22Rv1 (cell line): ENCODE measurements at regions not wholly inside any gene's neighbourhood (a gene's known extent, or its start where the extent isn't known, plus 50 kb on each side); places are given as distances from the start of the nearest gene placed in this dataset.

Experiments used
- H3K27ac ChIP-seq: fragments of 450-650 bp; 2 replicates; pipeline ENCODE4 v1.5.1; 2017
- ZFX ChIP-seq: fragments of 450-650 bp; IDR thresholded peaks from 2 replicates; pipeline ENCODE4 v1.6.1; 2017; ENCODE audit warnings: antibody characterized with exemption, borderline replicate concordance
- TF ChIP-seq, protein P1 (sequence below): fragments of 450-650 bp; IDR thresholded peaks from 2 replicates; pipeline ENCODE4 v1.5.1; 2017; ENCODE audit warnings: mild to moderate bottlenecking

DNA sequence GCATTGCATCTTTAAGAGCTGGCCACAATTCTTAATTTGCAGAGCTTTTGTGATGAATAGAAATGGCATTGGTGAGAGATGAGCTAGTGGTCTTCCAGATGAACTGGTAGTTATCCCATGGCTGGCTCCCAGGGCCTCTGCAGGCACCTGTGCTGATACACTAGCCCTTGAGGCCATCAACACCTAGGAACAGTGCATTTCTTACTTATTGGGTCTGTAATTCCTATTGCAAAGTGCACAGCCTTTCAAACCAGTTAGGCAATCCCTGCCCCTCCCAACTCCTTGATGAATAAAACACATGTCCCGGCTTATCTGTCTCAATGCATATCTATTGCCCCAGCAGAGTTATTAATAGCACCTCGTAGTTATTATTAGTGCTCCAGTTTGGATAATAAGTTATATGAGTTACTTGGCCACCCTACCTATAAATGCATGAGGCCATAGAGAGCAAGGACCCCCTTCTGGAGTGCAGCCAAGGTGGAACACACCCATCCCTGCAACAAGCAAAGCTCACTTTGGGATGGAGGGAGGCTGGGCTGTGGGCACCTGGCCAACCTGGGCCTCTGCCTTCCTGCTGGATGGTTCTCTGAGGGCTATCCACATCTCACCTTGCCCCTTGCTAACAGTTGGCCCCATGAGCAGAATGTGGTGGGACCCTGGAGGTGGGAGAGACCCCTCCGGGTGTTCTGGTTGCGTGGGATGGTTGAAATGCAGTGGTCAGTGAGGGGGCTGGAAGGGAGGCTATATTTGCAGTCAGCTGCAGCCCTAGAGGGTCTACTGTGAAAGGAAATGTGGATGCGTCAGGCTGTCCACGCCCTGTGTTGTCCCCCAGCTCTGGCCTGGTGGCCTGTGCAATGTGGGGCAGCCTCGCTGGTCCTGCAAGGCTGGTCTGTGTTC lies 455.9 kb upstream of the HS6ST1 start:
- H3K27ac ChIP-seq: no peak overlapping the region
- no peak for TF ChIP-seq ZFX
- TF ChIP-seq, protein P1, sequence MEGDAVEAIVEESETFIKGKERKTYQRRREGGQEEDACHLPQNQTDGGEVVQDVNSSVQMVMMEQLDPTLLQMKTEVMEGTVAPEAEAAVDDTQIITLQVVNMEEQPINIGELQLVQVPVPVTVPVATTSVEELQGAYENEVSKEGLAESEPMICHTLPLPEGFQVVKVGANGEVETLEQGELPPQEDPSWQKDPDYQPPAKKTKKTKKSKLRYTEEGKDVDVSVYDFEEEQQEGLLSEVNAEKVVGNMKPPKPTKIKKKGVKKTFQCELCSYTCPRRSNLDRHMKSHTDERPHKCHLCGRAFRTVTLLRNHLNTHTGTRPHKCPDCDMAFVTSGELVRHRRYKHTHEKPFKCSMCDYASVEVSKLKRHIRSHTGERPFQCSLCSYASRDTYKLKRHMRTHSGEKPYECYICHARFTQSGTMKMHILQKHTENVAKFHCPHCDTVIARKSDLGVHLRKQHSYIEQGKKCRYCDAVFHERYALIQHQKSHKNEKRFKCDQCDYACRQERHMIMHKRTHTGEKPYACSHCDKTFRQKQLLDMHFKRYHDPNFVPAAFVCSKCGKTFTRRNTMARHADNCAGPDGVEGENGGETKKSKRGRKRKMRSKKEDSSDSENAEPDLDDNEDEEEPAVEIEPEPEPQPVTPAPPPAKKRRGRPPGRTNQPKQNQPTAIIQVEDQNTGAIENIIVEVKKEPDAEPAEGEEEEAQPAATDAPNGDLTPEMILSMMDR: no peak

DNA sequence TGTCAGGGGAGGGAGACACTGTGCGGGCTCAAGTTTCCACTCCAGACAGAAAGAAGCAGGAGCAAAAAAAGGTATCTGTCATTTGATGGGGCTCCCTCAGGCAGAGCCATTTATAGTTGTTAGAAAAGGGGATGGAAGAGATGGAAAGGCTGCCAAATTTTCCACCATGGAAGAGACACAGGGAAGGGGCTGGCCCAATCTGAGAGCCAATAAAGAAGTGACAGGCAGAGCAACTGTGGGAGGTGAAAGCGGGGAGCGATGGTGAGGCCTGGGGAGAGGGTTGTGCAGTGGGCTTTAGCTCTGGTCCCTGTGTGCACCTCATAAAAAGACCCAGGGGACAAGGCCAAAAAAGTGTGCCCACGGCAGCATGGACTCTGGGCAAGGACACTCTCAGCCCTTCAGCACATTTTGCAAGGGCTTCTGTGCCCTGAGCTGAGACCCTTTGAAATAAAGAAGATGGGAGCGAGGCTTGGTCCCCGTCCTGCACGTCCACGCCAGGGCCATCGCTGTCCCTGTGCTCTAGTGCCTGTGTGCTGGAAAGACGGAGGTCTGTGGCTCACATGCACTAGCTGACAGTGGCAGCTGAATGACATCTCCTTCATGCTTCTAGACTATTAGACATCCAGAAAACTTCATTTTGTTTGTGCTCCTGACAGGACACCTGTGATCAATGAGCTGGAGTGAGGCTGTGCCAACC lies 456.7 kb upstream of the HS6ST1 start:
- no peak overlapping the region for H3K27ac ChIP-seq
- TF ChIP-seq, protein P1: no peak
- TF ChIP-seq ZFX: no peak

DNA sequence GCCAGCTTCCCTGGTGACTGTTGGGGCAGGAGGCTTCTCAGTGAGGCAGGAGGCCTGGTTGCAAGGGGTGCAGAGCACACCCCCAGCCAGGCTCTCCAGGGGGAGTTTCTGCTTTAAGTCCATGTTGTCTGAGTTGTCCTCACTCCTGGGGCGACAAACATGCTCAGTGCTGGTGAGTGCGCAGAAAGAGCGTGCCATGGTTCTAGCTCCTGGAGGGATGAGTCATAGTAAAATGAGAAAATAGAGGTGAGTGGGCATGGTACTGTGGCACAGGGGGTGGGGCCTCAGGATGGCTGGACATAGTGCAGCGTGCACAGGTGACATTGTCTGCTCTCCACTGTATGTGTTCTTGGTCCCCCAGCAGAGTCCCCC lies 457.2 kb upstream of the HS6ST1 start:
- TF ChIP-seq, protein P1: no peak
- TF ChIP-seq ZFX: no peak
- H3K27ac ChIP-seq: no peak overlapping the region

DNA sequence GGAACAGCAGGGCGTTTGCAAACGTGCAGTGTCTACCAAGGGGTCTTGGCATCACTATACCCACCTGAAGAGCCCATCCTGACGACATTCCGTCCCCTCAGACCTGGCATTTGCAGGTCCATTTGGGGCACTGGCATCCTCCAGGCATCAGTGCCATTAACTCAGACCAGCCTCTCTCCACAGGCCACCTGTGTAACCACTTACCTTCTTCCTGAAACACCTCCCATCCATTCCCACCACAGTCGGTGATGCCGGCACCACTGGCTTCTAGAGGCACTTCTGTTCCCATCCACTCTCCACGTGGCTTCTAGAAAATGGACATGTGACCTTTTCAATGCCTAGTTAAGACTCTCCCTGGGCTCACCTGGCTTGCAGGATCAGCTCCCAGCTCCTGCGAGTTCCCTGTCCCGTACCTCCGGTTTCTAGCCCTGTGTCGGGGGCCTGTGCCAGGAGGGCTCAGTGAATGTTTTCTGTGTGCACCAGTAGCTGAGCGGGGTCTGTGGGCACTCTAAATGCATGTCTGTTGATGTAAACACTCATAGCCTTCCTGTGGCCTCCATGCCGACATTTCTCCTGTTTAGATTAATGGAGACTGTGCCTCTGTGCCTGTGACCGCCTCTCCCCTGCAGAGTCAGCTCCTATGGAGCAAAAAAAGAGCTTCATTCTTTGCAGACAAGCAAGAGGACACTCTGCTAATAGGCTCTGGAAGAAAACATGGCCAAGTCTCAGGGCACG lies 458.0 kb upstream of the HS6ST1 start:
- TF ChIP-seq ZFX: no peak
- TF ChIP-seq, protein P1: no peak
- no peak overlapping the region for H3K27ac ChIP-seq

DNA sequence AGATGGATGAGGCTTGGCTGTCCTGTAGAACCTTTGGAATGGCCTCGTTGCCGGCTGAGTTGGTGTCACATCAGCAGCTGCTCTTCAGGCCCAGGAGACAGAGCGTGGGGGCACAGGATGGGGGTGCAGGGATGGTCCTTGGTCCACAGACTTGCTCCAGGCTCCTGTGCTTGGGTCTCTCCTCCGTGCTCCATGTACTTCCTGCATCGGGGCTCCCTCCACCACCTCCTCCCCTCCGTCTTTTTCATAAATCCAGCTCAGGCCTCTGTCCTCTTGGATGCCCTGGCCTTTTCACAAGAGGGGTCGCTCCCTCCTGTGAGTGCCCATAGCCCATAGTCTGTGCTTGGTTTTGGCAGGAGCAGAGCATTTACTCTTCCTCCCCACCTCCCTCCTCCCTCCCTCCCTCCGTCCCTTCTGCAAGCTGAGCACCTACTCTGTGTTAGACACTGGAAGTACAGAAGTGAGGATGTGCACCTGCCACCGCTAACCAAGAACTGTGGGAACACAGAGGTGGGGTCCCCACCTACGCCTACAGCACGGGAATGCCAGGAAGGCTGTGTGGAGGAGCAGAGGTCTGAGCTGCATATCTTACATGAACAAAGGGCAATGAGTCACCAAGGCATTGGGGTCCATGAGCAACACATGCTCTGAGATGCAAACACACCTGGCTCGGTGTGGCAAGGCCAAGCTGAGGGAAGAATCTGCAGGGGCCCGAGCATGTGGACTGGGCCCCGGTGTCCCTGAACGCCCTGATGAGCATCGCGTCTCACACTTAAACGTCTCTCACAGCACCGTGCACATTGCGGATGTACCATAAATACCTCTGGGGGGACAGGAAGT lies 458.7 kb upstream of the HS6ST1 start:
- no peak overlapping the region for H3K27ac ChIP-seq
- TF ChIP-seq ZFX: no peak
- TF ChIP-seq, protein P1: no peak

DNA sequence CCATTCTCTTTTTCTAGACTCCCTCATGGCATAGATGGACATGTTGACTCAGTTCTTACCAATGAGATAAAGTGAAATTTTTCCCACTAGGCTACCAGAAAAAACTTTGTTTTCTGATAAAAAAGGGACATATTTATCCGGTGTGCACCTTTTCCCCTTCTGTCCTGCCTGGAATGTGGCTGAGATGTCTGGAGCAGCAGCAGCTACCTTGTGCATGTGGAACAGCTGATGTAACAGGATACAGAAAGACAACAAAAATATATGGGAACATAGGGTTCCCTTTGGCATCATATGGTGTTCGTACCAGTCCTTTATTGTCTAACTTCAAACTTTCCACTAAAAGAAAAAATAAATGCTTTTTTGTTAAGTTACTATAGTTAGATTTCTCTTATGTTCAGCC lies 460.2 kb upstream of the HS6ST1 start:
- no peak overlapping the region for H3K27ac ChIP-seq
- TF ChIP-seq, protein P1: no peak
- TF ChIP-seq ZFX: no peak
